Gastrocnemius medialis (tissue), 4 donors: ENCODE measurements at regions not wholly inside any gene's neighbourhood (a gene's known extent, or its start where the extent isn't known, plus 50 kb on each side); places are given as distances from the start of the nearest gene placed in this dataset.

ENCODE experiments used
- ATAC-seq, 2 donors: fragments of 150-250 bp; one replicate each; pipeline ENCODE4 v1.9.1; 2016
- DNase-seq, 2 donors: peaks; one replicate each; pipeline ENCODE4 v3.0.0-alpha.2; 2019
- H3K27ac ChIP-seq, 4 donors: fragments of 200-600 bp; sonication (generic); 1 replicate in 1 of 4; 2 replicates in 3 of 4; pipeline ENCODE4 v1.5.1; 2016 to 2018; ENCODE audit warnings: mild to moderate bottlenecking in 2 of 4, moderate library complexity in 1 of 4
- H3K27me3 ChIP-seq, 3 donors: fragments of 200-600 bp; sonication (generic) in 2 of 3; 1 replicate in 1 of 3; 2 replicates in 2 of 3; pipeline versions ENCODE4 v1.5.1 to v1.6.0; 2016 to 2019; ENCODE audit warnings: mild to moderate bottlenecking in 1 of 3, moderate library complexity in 1 of 3
- H3K36me3 ChIP-seq, 2 donors: fragments of 200-600 bp; sonication (generic) in 1 of 2; one replicate each; pipeline ENCODE4 v1.5.1; 2017 to 2018
- H3K4me1 ChIP-seq, 2 donors: fragments of 200-600 bp; sonication (generic) in 1 of 2; one replicate each; pipeline ENCODE4 v1.5.1; 2016 to 2017; ENCODE audit warnings: mild to moderate bottlenecking in 2 of 2
- H3K4me3 ChIP-seq, 4 donors: fragments of 200-600 bp; sonication (generic) in 3 of 4; 1 replicate in 1 of 4; 2 replicates in 3 of 4; pipeline ENCODE4 v1.5.1; 2016 to 2019; ENCODE audit warnings: mild to moderate bottlenecking in 2 of 4
- H3K9me3 ChIP-seq, 3 donors: fragments of 200-600 bp; sonication (generic) in 2 of 3; 1 replicate in 1 of 3; 2 replicates in 2 of 3; pipeline ENCODE4 v1.5.1; 2016 to 2019
- CTCF ChIP-seq, 5 experiments: fragments of 450-650 bp in 3 of 5; fragments of 200-600 bp in 2 of 5; sonication (generic) in 2 of 5; IDR thresholded peaks in 4 of 5; conservative IDR thresholded peaks in 1 of 5; 1 replicate in 4 of 5; 2 replicates in 1 of 5; pipeline ENCODE4 v1.5.1; 2016 to 2019; ENCODE audit warnings: antibody characterized with exemption in 5 of 5, mild to moderate bottlenecking in 3 of 5, moderate library complexity in 3 of 5
- POLR2A ChIP-seq, 2 donors: fragments of 450-650 bp; IDR thresholded peaks; one replicate each; pipeline ENCODE4 v1.6.1; 2017; ENCODE audit warnings: antibody characterized with exemption in 2 of 2, mild to moderate bottlenecking in 2 of 2, moderate library complexity in 2 of 2
- in situ Hi-C, 4 donors: fragments of 200-750 bp; cut with MboI; loops; one replicate each; pipeline versions ENCODE4 v1.15.0 to v1.8.0; 2017; ENCODE audit warnings: low sequenced_read_pairs in 4 of 4
- intact Hi-C: fragments of 100-400 bp; cut with DNase I; formaldehyde crosslinking; loops from one replicate; pipeline ENCODE4 v1.15.1; 2023; ENCODE audit warnings: low total_unique reads

GRCh38 chr2:60025496-60025895 lies 528.0 kb downstream of the BCL11A start:
- Histone ChIP-seq H3K27ac (no peak overlapping the region), H3K4me3 (no peak overlapping the region), H3K4me1 (no peaks in the 10 kb centered on the region), H3K27me3 (no peaks in the 10 kb centered on the region), H3K9me3 (no peaks in the 10 kb centered on the region), H3K36me3 (no peaks in the 10 kb centered on the region)
- no peak for DNase-seq
- TF ChIP-seq POLR2A (IDR thresholded peaks at IDR 0.05) (no peak), CTCF (IDR thresholded peaks at IDR 0.05 in 4 of 5, conservative IDR thresholded peaks at IDR 0.05 in 1 of 5) (no peak)
- in situ Hi-C loops (no loop called here), intact Hi-C loops (no loop called here)
- no peak for ATAC-seq

GRCh38 chr2:60023256-60023985 lies 530.0 kb downstream of the BCL11A start:
- no peaks in the 10 kb centered on the region for H3K27me3 ChIP-seq
- no peaks in the 10 kb centered on the region for H3K36me3 ChIP-seq
- H3K4me3 ChIP-seq = no peak overlapping the region
- no peak for DNase-seq
- intact Hi-C loops = no loop called here
- no peaks in the 10 kb centered on the region for H3K9me3 ChIP-seq
- ATAC-seq = no peak
- H3K4me1 ChIP-seq = no peaks in the 10 kb centered on the region
- in situ Hi-C loops = no loop called here
- TF ChIP-seq CTCF (IDR thresholded peaks at IDR 0.05 in 4 of 5, conservative IDR thresholded peaks at IDR 0.05 in 1 of 5) = no peak
- no peak for TF ChIP-seq POLR2A (IDR thresholded peaks at IDR 0.05)
- no peak overlapping the region for H3K27ac ChIP-seq

- in situ Hi-C loops = no loop called here
Measured at GRCh38 chr2:60007671-60008070, 545.8 kb downstream of the BCL11A start.

GRCh38 chr2:60003076-60003475 lies 550.4 kb downstream of the BCL11A start:
- Histone ChIP-seq H3K4me3 (no peak overlapping the region), H3K4me1 (no peaks in the 10 kb centered on the region), H3K36me3 (no peaks in the 10 kb centered on the region), H3K9me3 (no peaks in the 10 kb centered on the region), H3K27ac (no peak overlapping the region), H3K27me3 (no peaks in the 10 kb centered on the region)
- intact Hi-C loops = no loop called here
- in situ Hi-C loops = no loop called here
- TF ChIP-seq POLR2A (IDR thresholded peaks at IDR 0.05) = no peak
- no peak for TF ChIP-seq CTCF (IDR thresholded peaks at IDR 0.05 in 4 of 5, conservative IDR thresholded peaks at IDR 0.05 in 1 of 5)
- ATAC-seq (no peak), DNase-seq (no peak)

More at GRCh38 chr2:60007671-60008070, 545.8 kb downstream of the BCL11A start:
- H3K4me1 ChIP-seq = no peaks in the 10 kb centered on the region
- no peak for ATAC-seq
- H3K27ac ChIP-seq = no peak overlapping the region
- no peak for DNase-seq
- intact Hi-C loops = no loop called here
- H3K36me3 ChIP-seq = no peaks in the 10 kb centered on the region
- no peak overlapping the region for H3K4me3 ChIP-seq
- no peaks in the 10 kb centered on the region for H3K9me3 ChIP-seq
- H3K27me3 ChIP-seq = no peaks in the 10 kb centered on the region
- TF ChIP-seq CTCF (IDR thresholded peaks at IDR 0.05 in 4 of 5, conservative IDR thresholded peaks at IDR 0.05 in 1 of 5) (no peak), POLR2A (IDR thresholded peaks at IDR 0.05) (no peak)
